GM23338 (cell line): ENCODE measurements at regions not wholly inside any gene's neighbourhood (a gene's known extent, or its start where the extent isn't known, plus 50 kb on each side); places are given as distances from the start of the nearest gene placed in this dataset.

Experiments used
- ATAC-seq: fragments of 200-7000 bp; cut with Tn5 transposase; 3 replicates; pipeline ENCODE4 v1.9.1; 2020
- DNase-seq: peaks from one replicate; pipeline ENCODE4 v3.0.0-alpha.2; 2015; ENCODE audit warnings: low spot score
- H2AFZ ChIP-seq: fragments of 200-600 bp; sonication (generic); 2 replicates; pipeline ENCODE4 v1.8.0; 2016; ENCODE audit warnings: antibody characterized with exemption, mild to moderate bottlenecking, moderate library complexity
- H3F3A ChIP-seq: fragments of 200-600 bp; sonication (generic); replicated peaks from 2 replicates; pipeline ENCODE4 v1.8.0; 2017; ENCODE audit warnings: antibody characterized with exemption, mixed run types, low read depth
- H3K27ac ChIP-seq: fragments of 200-600 bp; sonication (generic); 2 replicates; pipeline ENCODE4 v1.6.1; 2016; ENCODE audit warnings: low read depth
- H3K27me3 ChIP-seq: fragments of 200-600 bp; sonication (generic); 2 replicates; pipeline ENCODE4 v1.8.0; 2016; ENCODE audit warnings: mild to moderate bottlenecking, mixed run types, moderate library complexity; ENCODE audit not compliant: insufficient read depth
- H3K36me3 ChIP-seq: fragments of 200-600 bp; sonication (generic); 2 replicates; pipeline ENCODE4 v1.8.0; 2016; ENCODE audit warnings: mild to moderate bottlenecking; ENCODE audit not compliant: insufficient read depth
- H3K4me1 ChIP-seq: fragments of 200-600 bp; sonication (generic); 2 replicates; pipeline ENCODE4 v1.8.0; 2016; ENCODE audit warnings: mild to moderate bottlenecking, moderate library complexity; ENCODE audit not compliant: insufficient read depth
- H3K4me2 ChIP-seq: fragments of 200-600 bp; sonication (generic); 2 replicates; pipeline ENCODE4 v1.7.1; 2017; ENCODE audit warnings: mixed run types
- H3K4me3 ChIP-seq: fragments of 200-600 bp; sonication (generic); 2 replicates; pipeline ENCODE4 v1.6.1; 2016; ENCODE audit warnings: mixed run types
- H3K79me2 ChIP-seq: fragments of 200-600 bp; sonication (generic); replicated peaks from 2 replicates; pipeline ENCODE4 v1.8.0; 2017; ENCODE audit warnings: mild to moderate bottlenecking; ENCODE audit not compliant: insufficient read depth
- H3K9me2 ChIP-seq: fragments of 200-600 bp; sonication (generic); 2 replicates; pipeline ENCODE4 v1.8.0; 2017; ENCODE audit not compliant: insufficient read depth
- H4K20me1 ChIP-seq: fragments of 200-600 bp; sonication (generic); replicated peaks from 2 replicates; pipeline ENCODE4 v1.8.0; 2017; ENCODE audit warnings: mild to moderate bottlenecking; ENCODE audit not compliant: insufficient read depth
- H3K27ac Mint-ChIP-seq: 2 replicates; pipeline ENCODE4 v1.8.0; 2020; ENCODE audit warnings: inconsistent platforms, mild to moderate bottlenecking, moderate library complexity, mixed read lengths
- H3K27me3 Mint-ChIP-seq: 3 replicates; pipeline ENCODE4 v1.8.0; 2022; ENCODE audit warnings: low read depth, mild to moderate bottlenecking, moderate library complexity, mixed read lengths, inconsistent platforms; ENCODE audit not compliant: insufficient read depth, poor library complexity
- H3K36me3 Mint-ChIP-seq: 3 replicates; pipeline ENCODE4 v1.8.0; 2021; ENCODE audit warnings: low read depth, mild to moderate bottlenecking, inconsistent platforms, moderate library complexity, mixed read lengths
- H3K4me1 Mint-ChIP-seq: 3 replicates; pipeline ENCODE4 v1.8.0; 2020; ENCODE audit warnings: mild to moderate bottlenecking, inconsistent platforms, mixed read lengths
- H3K4me3 Mint-ChIP-seq: 3 replicates; pipeline ENCODE4 v1.8.0; 2021; ENCODE audit warnings: moderate library complexity, mild to moderate bottlenecking, inconsistent platforms, mixed read lengths
- H3K9me3 Mint-ChIP-seq: 3 replicates; pipeline ENCODE4 v1.8.0; 2020; ENCODE audit warnings: moderate library complexity, mild to moderate bottlenecking, inconsistent platforms, mixed read lengths
- CREB1 ChIP-seq: fragments of 250-450 bp; sonication (Bioruptor Pico); IDR thresholded peaks from 2 replicates; pipeline ENCODE4 v1.5.0; 2020; ENCODE audit warnings: low read depth, mild to moderate bottlenecking, moderate library complexity
- CTCF ChIP-seq, 2 experiments: fragments of 200-600 bp in 1 of 2; sonication (generic) in 1 of 2; conservative IDR thresholded peaks; 2 replicates each; pipeline versions ENCODE4 v1.5.1 to v1.6.1; 2016 to 2017; ENCODE audit warnings: antibody characterized with exemption in 2 of 2, low read depth in 2 of 2, mild to moderate bottlenecking in 2 of 2, moderate library complexity in 1 of 2
- ETS1 ChIP-seq: IDR thresholded peaks from 2 replicates; pipeline ENCODE4 v1.6.1; 2016; ENCODE audit warnings: antibody characterized with exemption
- EZH2 ChIP-seq: fragments of 200-600 bp; sonication (generic); IDR thresholded peaks from one replicate; pipeline ENCODE4 v1.8.0; 2017; ENCODE audit warnings: antibody characterized with exemption, mild to moderate bottlenecking, low read depth; ENCODE audit not compliant: unreplicated experiment
- EZH2phosphoT487 ChIP-seq: fragments of 200-600 bp; sonication (generic); IDR thresholded peaks from one replicate; pipeline ENCODE4 v1.8.1; 2018; ENCODE audit warnings: antibody characterized with exemption; ENCODE audit not compliant: unreplicated experiment
- JUNB ChIP-seq: IDR thresholded peaks from one replicate; pipeline ENCODE4 v1.6.1; 2016; ENCODE audit warnings: antibody characterized with exemption; ENCODE audit not compliant: unreplicated experiment
- NANOG ChIP-seq: IDR thresholded peaks from 2 replicates; pipeline ENCODE4 v1.6.1; 2016; ENCODE audit warnings: antibody characterized with exemption, borderline replicate concordance
- POLR2AphosphoS5 ChIP-seq: IDR thresholded peaks from 2 replicates; pipeline ENCODE4 v1.6.1; 2016; ENCODE audit warnings: antibody characterized with exemption, low read depth
- STAT1 ChIP-seq: IDR thresholded peaks from one replicate; pipeline ENCODE4 v1.6.1; 2016; ENCODE audit warnings: antibody characterized with exemption; ENCODE audit not compliant: unreplicated experiment
- ZNF114 ChIP-seq: fragments of 250-450 bp; sonication (Bioruptor Pico); IDR thresholded peaks from 2 replicates; pipeline ENCODE4 v1.5.0; 2020; ENCODE audit warnings: mild to moderate bottlenecking, moderate library complexity
- ZNF331 ChIP-seq: fragments of 250-450 bp; sonication (Bioruptor Pico); IDR thresholded peaks from 2 replicates; pipeline ENCODE4 v1.5.0; 2020; ENCODE audit warnings: low read depth, mild to moderate bottlenecking, moderate library complexity

- TF ChIP-seq ZNF331 (no peak), NANOG (no peak)
Observed at GRCh38 chr15:58247855-58248842, 110.0 kb downstream of the AQP9 start (continued).

GRCh38 chr15:58249646-58250312, 111.6 kb downstream of the AQP9 start:
- Histone ChIP-seq H3K4me3 (no peak overlapping the region), H3K79me2 (no peaks in the 10 kb centered on the region), H3K4me2 (no peak overlapping the region), H3K27ac (no peak overlapping the region), H3K9me2 (0 out of 2 replicates have a peak, but pooled peaks cover 4% of the 10 kb centered on the region), H4K20me1 (no peaks in the 10 kb centered on the region), H3K4me1 (no peaks in the 10 kb centered on the region), H3K27me3 (no peaks in the 10 kb centered on the region), H3K36me3 (no peaks in the 10 kb centered on the region), H2AFZ (no peak overlapping the region), H3F3A (no peaks in the 10 kb centered on the region)
- DNase-seq, result no peak
- Mint-ChIP-seq H3K4me3 (no peak overlapping the region), H3K27me3 (no peaks in the 10 kb centered on the region), H3K9me3 (peaks cover under 1% of the 10 kb centered on the region), H3K4me1 (no peaks in the 10 kb centered on the region), H3K27ac (no peak overlapping the region), H3K36me3 (no peaks in the 10 kb centered on the region)
- TF ChIP-seq STAT1, result no peak
- TF ChIP-seq CREB1, result no peak
- no peak for TF ChIP-seq EZH2phosphoT487
- TF ChIP-seq ZNF331, result no peak
- TF ChIP-seq ETS1, result no peak
- no peak for TF ChIP-seq JUNB
- ATAC-seq, result no peak

GRCh38 chr15:58252586-58253323, 114.6 kb downstream of the AQP9 start:
- Mint-ChIP-seq H3K27me3 (no peaks in the 10 kb centered on the region), H3K4me1 (peaks cover 5% of the 10 kb centered on the region; the same call in 1 of the 3 replicates), H3K27ac (no peak overlapping the region), H3K4me3 (no peak overlapping the region), H3K9me3 (peaks cover 17% of the 10 kb centered on the region), H3K36me3 (no peaks in the 10 kb centered on the region; the same call in 2 of the 3 replicates)
- no peak for DNase-seq
- H3K4me2 ChIP-seq, result no peak overlapping the region
- H3K9me2 ChIP-seq, result peaks cover 9% of the 10 kb centered on the region
- ATAC-seq, result no peak
- no peaks in the 10 kb centered on the region for H3K79me2 ChIP-seq
- no peaks in the 10 kb centered on the region for H3K27me3 ChIP-seq
- H3K36me3 ChIP-seq, result no peaks in the 10 kb centered on the region
- no peak overlapping the region for H3K4me3 ChIP-seq
- no peaks in the 10 kb centered on the region for H3F3A ChIP-seq
- H4K20me1 ChIP-seq, result no peaks in the 10 kb centered on the region
- 0 out of 2 replicates have a peak overlapping the region, but pooled peaks have one; percentile 56 for H2AFZ ChIP-seq
- H3K4me1 ChIP-seq, result no peaks in the 10 kb centered on the region
- no peak overlapping the region for H3K27ac ChIP-seq
- TF ChIP-seq EZH2phosphoT487, result no peak
- no peak for TF ChIP-seq POLR2AphosphoS5
- TF ChIP-seq EZH2, result no peak
- TF ChIP-seq STAT1, result no peak
- TF ChIP-seq CREB1, result no peak
- TF ChIP-seq ETS1, result no peak
- TF ChIP-seq ZNF114, result no peak
- no peak for TF ChIP-seq CTCF (conservative IDR thresholded peaks at IDR 0.05; ENCODE audit: low read depth in 2 of 2)
